Mesothelial cell of epicardium (in vitro differentiated cells): ENCODE measurements at regions not wholly inside any gene's neighbourhood (a gene's known extent, or its start where the extent isn't known, plus 50 kb on each side); places are given as distances from the start of the nearest gene placed in this dataset.

Source experiments
- DNase-seq, 2 experiments: peaks; one replicate each; pipeline ENCODE4 v3.0.0; 2021; ENCODE audit warnings: low spot score in 2 of 2; ENCODE audit not compliant: unreplicated experiment in 2 of 2
- H3K27ac Mint-ChIP-seq: 2 replicates; pipeline ENCODE4 v1.8.0; 2021; ENCODE audit warnings: mixed read lengths
- H3K27me3 Mint-ChIP-seq: 2 replicates; pipeline ENCODE4 v1.8.0; 2021; ENCODE audit warnings: low read depth, mixed read lengths
- H3K36me3 Mint-ChIP-seq: 2 replicates; pipeline ENCODE4 v1.8.0; 2021; ENCODE audit warnings: mixed read lengths
- H3K4me1 Mint-ChIP-seq: 2 replicates; pipeline ENCODE4 v1.8.0; 2021; ENCODE audit warnings: mixed read lengths
- H3K4me3 Mint-ChIP-seq: 2 replicates; pipeline ENCODE4 v1.8.0; 2021; ENCODE audit warnings: mild to moderate bottlenecking, moderate library complexity, mixed read lengths
- H3K9me3 Mint-ChIP-seq: 2 replicates; pipeline ENCODE4 v1.8.0; 2021; ENCODE audit warnings: mixed read lengths
- CTCF ChIP-seq: fragments of 200-600 bp; sonication (generic); IDR thresholded peaks from one replicate; pipeline ENCODE4 v1.5.0; 2021; ENCODE audit warnings: antibody characterized with exemption; ENCODE audit not compliant: unreplicated experiment

GRCh38 chr13:99907627-99908026, 63.9 kb downstream of the ZIC5 start:
- Mint-ChIP-seq H3K27ac (no peak overlapping the region), H3K9me3 (no peaks in the 10 kb centered on the region)

GRCh38 chr13:99907038-99907437, 64.5 kb downstream of the ZIC5 start:
- peaks cover 30% of the 10 kb centered on the region for H3K4me1 Mint-ChIP-seq
- H3K27ac Mint-ChIP-seq, result no peak overlapping the region
- no peaks in the 10 kb centered on the region for H3K36me3 Mint-ChIP-seq
- TF ChIP-seq CTCF, result no peak
- H3K9me3 Mint-ChIP-seq, result no peaks in the 10 kb centered on the region
- peaks cover 18% of the 10 kb centered on the region for H3K27me3 Mint-ChIP-seq
- H3K4me3 Mint-ChIP-seq, result no peak overlapping the region
- DNase-seq, result no peak

More at GRCh38 chr13:99907627-99908026, 63.9 kb downstream of the ZIC5 start:
- Mint-ChIP-seq H3K4me1 (peaks cover 26% of the 10 kb centered on the region), H3K4me3 (no peak overlapping the region), H3K36me3 (no peaks in the 10 kb centered on the region), H3K27me3 (peaks cover 18% of the 10 kb centered on the region)
- no peak for TF ChIP-seq CTCF
- DNase-seq, result no peak

GRCh38 chr13:99905814-99906213, 65.8 kb downstream of the ZIC5 start:
- Mint-ChIP-seq H3K9me3 (no peaks in the 10 kb centered on the region), H3K4me3 (no peak overlapping the region)
- TF ChIP-seq CTCF, result no peak

GRCh38 chr13:99905224-99905623, 66.3 kb downstream of the ZIC5 start:
- DNase-seq, result no peak
- Mint-ChIP-seq H3K9me3 (no peaks in the 10 kb centered on the region), H3K27me3 (peaks cover 6% of the 10 kb centered on the region), H3K27ac (no peak overlapping the region), H3K36me3 (no peaks in the 10 kb centered on the region), H3K4me1 (peaks cover 33% of the 10 kb centered on the region), H3K4me3 (no peak overlapping the region)
- no peak for TF ChIP-seq CTCF

More at GRCh38 chr13:99905814-99906213, 65.8 kb downstream of the ZIC5 start:
- H3K4me1 Mint-ChIP-seq, result peaks cover 33% of the 10 kb centered on the region
- no peak for DNase-seq
- peaks cover 8% of the 10 kb centered on the region for H3K27me3 Mint-ChIP-seq
- no peak overlapping the region for H3K27ac Mint-ChIP-seq
- H3K36me3 Mint-ChIP-seq, result no peaks in the 10 kb centered on the region

GRCh38 chr13:99903140-99903539, 68.4 kb downstream of the ZIC5 start:
- no peak for DNase-seq
- Mint-ChIP-seq H3K4me3 (no peak overlapping the region), H3K36me3 (no peaks in the 10 kb centered on the region), H3K27ac (no peak overlapping the region), H3K4me1 (peaks cover 31% of the 10 kb centered on the region), H3K27me3 (peaks cover 10% of the 10 kb centered on the region), H3K9me3 (no peaks in the 10 kb centered on the region)
- no peak for TF ChIP-seq CTCF

- H3K27me3 Mint-ChIP-seq, result peaks cover 15% of the 10 kb centered on the region
- no peak for TF ChIP-seq CTCF
- no peak overlapping the region for H3K4me3 Mint-ChIP-seq
- no peaks in the 10 kb centered on the region for H3K36me3 Mint-ChIP-seq
- no peak for DNase-seq
- peak overlapping the region; percentile 78 for H3K27ac Mint-ChIP-seq
- no peaks in the 10 kb centered on the region for H3K9me3 Mint-ChIP-seq
- H3K4me1 Mint-ChIP-seq, result peaks cover 31% of the 10 kb centered on the region
These were observed 68.9 kb downstream of the ZIC5 start for GRCh38 chr13:99902657-99903056.
